ENCODE measurements at regions not wholly inside any gene's neighbourhood (a gene's known extent, or its start where the extent isn't known, plus 50 kb on each side); places are given as distances from the start of the nearest gene placed in this dataset.

GRCh38 chr2:34069604-34070003 lies 470.5 kb upstream of the FAM98A start:
- TF ChIP-seq, protein P1, sequence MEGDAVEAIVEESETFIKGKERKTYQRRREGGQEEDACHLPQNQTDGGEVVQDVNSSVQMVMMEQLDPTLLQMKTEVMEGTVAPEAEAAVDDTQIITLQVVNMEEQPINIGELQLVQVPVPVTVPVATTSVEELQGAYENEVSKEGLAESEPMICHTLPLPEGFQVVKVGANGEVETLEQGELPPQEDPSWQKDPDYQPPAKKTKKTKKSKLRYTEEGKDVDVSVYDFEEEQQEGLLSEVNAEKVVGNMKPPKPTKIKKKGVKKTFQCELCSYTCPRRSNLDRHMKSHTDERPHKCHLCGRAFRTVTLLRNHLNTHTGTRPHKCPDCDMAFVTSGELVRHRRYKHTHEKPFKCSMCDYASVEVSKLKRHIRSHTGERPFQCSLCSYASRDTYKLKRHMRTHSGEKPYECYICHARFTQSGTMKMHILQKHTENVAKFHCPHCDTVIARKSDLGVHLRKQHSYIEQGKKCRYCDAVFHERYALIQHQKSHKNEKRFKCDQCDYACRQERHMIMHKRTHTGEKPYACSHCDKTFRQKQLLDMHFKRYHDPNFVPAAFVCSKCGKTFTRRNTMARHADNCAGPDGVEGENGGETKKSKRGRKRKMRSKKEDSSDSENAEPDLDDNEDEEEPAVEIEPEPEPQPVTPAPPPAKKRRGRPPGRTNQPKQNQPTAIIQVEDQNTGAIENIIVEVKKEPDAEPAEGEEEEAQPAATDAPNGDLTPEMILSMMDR (IDR thresholded peaks at IDR 0.05), result no peak
- Histone ChIP-seq H3K36me3 (no peaks in the 10 kb centered on the region), H3K4me3 (no peak overlapping the region), H3K9me3 (no peaks in the 10 kb centered on the region), H3K27ac (no peak overlapping the region), H3K4me1 (no peaks in the 10 kb centered on the region), H3K27me3 (no peaks in the 10 kb centered on the region)
- ATAC-seq (no peak), DNase-seq (no peak)
- intact Hi-C loops (cut with DNase I), result no loop called here

DNA sequence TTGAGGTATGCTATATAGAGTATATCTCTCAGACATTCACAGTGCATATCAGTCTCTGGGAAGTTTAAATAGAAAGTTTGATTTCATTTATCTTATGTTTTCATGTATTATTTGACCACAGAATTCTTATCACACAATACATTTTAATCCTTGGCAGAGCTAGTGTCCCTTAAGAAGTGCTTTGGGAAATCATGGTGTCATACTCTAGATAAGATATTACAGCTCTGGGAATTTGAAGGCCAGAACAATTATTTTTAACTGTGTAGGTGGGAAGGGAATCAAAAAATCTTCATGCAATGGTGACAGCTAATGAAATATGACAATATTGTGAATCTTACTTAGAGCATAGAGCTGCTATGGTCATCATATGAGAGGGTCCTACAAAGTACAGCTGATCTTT lies 451.3 kb upstream of the FAM98A start:
- ATAC-seq, result peak in 1 of 8 donors; percentile 59

DNA sequence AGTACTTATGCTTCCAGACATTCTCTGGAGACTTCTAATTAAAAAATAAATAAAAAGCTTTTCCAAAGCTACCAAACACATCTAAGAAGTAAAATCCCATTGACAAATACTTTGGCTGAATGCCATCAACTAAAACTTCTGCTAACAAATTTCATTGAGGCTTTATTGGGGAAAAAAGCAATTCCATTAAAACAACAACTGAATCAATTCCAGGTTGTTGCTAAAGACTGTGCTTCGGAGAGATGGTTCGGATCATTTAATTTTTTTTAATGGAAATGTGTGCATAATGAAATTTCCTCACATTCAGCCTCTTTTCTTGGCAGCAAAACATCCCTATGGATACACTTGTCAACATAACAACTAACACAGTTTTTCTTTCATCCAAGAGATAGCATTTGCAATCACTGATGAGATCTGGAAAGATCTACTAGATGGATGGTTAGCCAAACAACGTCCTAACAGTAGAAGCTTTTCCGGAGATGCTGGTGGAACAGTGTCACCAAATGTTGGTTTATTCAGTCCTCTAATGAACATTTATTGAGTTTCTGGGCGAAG lies 446.1 kb upstream of the FAM98A start:
- Histone ChIP-seq H3K27me3 (no peaks in the 10 kb centered on the region), H3K4me3 (no peak overlapping the region), H3K9me3 (no peaks in the 10 kb centered on the region), H3K4me1 (no peaks in the 10 kb centered on the region), H3K27ac (no peak overlapping the region), H3K36me3 (no peaks in the 10 kb centered on the region)
- no peak for DNase-seq
- intact Hi-C loops (cut with DNase I), result no loop called here
- TF ChIP-seq, protein P1 (IDR thresholded peaks at IDR 0.05), result no peak
- WGBS, 2 donors, result 77 to 84% methylated on average over 5 of the region's 5 CpGs
- no peak for ATAC-seq

More for the DNA sequence above, 451.3 kb upstream of the FAM98A start:
- TF ChIP-seq, protein P1 (IDR thresholded peaks at IDR 0.05), result no peak
- Histone ChIP-seq H3K9me3 (no peaks in the 10 kb centered on the region), H3K27me3 (no peaks in the 10 kb centered on the region), H3K36me3 (no peaks in the 10 kb centered on the region), H3K27ac (no peak overlapping the region), H3K4me3 (no peak overlapping the region), H3K4me1 (no peaks in the 10 kb centered on the region)
- no peak for DNase-seq
- intact Hi-C loops (cut with DNase I), result no loop called here

- intact Hi-C loops (cut with DNase I), result no loop called here
- ATAC-seq (no peak), DNase-seq (no peak)
- Histone ChIP-seq H3K27ac (no peak overlapping the region), H3K4me3 (no peak overlapping the region), H3K4me1 (no peaks in the 10 kb centered on the region), H3K27me3 (no peaks in the 10 kb centered on the region), H3K36me3 (no peaks in the 10 kb centered on the region), H3K9me3 (no peaks in the 10 kb centered on the region)
- TF ChIP-seq, protein P1 (IDR thresholded peaks at IDR 0.05), result no peak
- WGBS, 2 donors, result 88 to 89% methylated on average over 1 of the region's 1 CpG
These were observed 438.8 kb upstream of the FAM98A start for GRCh38 chr2:34037886-34038285.

All from heart right ventricle (tissue), 16 donors.